ENCODE measurements at regions not wholly inside any gene's neighbourhood (a gene's known extent, or its start where the extent isn't known, plus 50 kb on each side); places are given as distances from the start of the nearest gene placed in this dataset.
"Not testable (repeated sequence)": the region's sequence is repeated elsewhere in the genome, so short reads cannot be mapped to it uniquely, and the experiment has no call there.

DNA sequence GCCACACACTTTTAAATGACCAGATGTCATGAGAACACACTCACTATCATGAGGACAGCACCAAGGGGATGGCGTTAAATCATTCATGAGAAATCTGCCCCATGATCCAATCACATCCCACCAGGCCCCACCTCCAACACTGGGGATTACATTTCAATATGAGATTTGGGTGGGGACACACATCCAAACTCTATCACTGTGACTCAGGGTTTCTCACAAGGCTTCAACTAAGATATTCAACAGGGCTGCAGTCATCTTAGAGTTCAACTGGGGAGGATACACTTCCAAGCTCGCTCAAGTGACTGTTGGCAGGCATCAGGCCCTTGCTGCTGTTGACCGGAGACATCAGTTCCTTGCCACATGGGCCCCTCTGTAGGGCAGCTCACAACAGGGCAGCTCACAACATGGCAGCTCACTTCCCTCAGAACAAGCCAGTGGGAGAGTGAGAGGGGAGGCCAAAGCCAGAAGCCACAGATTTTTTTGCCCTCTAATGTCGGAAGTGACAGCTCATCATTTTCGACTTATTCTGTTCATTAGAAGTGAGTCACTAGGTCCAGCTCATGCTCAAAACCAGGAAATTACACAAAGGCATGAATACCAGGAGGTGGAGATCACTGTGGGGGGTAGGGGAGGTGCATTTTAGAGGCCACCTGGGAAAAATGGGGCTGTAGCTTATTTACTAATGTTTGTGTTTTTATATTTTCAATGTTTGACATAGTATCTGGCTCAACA is 50.8 kb upstream of the PTHLH start:
- no peaks in the 10 kb centered on the region for H3K9me3 ChIP-seq (ENCODE audit: control insufficient read depth, low read length, poor library complexity, severe bottlenecking)
- Mint-ChIP-seq H3K27ac (no peak overlapping the region), H3K4me1 (no peaks in the 10 kb centered on the region), H3K27me3 (peaks cover 20% of the 10 kb centered on the region), H3K4me3 (no peak overlapping the region), H3K36me3 (ENCODE audit: low read depth) (no peaks in the 10 kb centered on the region)
- DNase-seq (no peak), ATAC-seq (no peak)

DNA sequence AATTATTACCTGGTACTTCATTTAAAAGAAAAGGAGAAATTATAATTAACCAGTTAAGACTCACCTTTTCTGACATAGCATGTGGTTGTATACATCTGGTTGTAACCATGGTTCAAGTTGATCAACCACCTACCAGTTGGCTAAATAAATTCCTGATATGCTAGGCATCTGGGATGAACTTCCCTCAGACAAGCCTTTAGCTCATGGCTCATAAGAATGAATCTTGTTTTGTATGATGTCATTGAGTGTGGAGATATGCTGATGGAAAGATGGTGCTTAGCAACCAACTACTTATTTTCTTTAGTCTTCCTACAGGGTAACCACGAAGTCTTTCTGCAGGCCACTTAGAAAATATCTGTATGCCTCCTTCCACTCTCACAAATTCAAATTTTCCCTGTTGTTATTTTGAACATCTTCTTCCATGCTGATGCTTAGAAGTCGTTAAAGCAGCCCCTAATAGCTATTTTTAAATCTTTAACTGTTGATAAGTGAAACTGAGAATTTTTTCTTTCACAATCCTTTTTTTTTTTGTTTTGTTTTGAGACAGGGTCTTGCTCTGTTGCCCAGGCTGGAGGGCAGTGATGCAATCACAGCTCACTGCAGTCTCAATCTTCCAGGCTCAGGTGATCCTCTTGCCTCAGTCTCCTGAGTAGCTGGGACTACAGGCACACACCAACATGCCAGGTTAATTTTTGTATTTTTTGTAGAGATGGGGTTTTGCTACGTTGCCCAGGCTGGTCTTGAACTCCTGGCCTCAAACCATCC is 51.9 kb upstream of the PTHLH start:
- Mint-ChIP-seq H3K36me3 (ENCODE audit: low read depth) (no peaks in the 10 kb centered on the region), H3K4me1 (no peaks in the 10 kb centered on the region), H3K27ac (no peak overlapping the region), H3K27me3 (peaks cover 23% of the 10 kb centered on the region), H3K4me3 (no peak overlapping the region)
- DNase-seq (no peak), ATAC-seq (no peak)
- no peaks in the 10 kb centered on the region for H3K9me3 ChIP-seq (ENCODE audit: control insufficient read depth, low read length, poor library complexity, severe bottlenecking)

DNA sequence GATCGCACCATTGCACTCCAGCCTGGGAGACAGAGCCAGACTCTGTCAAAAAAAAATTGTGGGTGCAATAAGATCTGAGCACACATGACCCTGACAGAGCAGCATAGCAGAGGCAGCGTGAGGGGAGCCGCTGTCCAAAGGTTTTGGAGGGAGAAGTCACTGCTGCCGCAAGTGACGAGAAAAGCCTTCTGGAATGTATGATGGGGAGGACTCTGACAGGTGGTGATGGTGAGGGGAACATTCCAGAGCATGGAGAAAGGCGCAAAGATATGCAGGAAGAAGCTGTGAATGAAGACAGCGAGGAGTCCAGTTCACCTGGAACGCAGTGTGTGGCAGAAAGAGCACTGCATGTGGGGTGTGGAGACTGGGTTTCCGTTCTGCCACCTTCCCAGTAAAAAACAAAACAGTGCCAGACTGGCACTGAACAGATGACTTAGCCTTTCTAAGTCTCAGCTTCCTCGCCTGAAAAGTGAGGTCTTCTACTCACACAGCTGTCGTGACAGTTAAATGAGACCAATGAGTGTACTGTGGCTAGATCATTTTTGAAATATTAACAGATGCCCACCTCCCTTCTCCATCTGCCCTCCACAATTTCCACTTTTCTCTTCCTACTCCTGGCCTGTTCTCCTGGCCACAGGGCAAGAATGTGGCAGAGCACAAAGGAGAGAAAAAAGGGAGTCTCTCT is 53.4 kb upstream of the PTHLH start:
- no peak overlapping the region for H3K27ac Mint-ChIP-seq
- DNase-seq (no peak), ATAC-seq (no peak)
- no peaks in the 10 kb centered on the region for H3K4me1 Mint-ChIP-seq
- no peak overlapping the region for H3K4me3 Mint-ChIP-seq
- H3K36me3 Mint-ChIP-seq (ENCODE audit: low read depth), result no peaks in the 10 kb centered on the region
- H3K27me3 Mint-ChIP-seq, result peaks cover 27% of the 10 kb centered on the region
- H3K9me3 ChIP-seq (ENCODE audit: control insufficient read depth, low read length, poor library complexity, severe bottlenecking), result no peaks in the 10 kb centered on the region

DNA sequence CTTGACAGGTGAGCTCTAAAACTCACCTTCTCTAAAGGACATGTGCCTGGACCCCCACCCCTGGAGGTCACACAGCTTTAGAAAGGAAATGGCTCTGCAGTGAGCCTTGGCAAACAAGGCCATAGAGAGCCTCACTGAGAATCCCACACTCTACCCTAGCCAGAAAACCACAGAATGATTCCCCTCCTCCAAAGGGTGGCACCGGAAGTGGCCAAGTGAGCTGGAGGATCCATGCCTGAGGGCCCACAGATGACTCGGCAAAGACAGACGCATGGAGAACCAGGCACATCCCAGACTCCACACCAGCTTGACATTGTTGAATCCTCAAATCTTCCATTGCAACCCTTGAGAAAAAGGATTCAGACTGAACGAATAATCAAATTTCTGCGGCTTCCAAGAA is 54.2 kb upstream of the PTHLH start:
- no peak for ATAC-seq
- no peak for DNase-seq
- Mint-ChIP-seq H3K4me1 (no peaks in the 10 kb centered on the region), H3K36me3 (ENCODE audit: low read depth) (no peaks in the 10 kb centered on the region), H3K27me3 (peaks cover 27% of the 10 kb centered on the region), H3K27ac (no peak overlapping the region), H3K4me3 (no peak overlapping the region)
- H3K9me3 ChIP-seq (ENCODE audit: control insufficient read depth, low read length, poor library complexity, severe bottlenecking), result no peaks in the 10 kb centered on the region

DNA sequence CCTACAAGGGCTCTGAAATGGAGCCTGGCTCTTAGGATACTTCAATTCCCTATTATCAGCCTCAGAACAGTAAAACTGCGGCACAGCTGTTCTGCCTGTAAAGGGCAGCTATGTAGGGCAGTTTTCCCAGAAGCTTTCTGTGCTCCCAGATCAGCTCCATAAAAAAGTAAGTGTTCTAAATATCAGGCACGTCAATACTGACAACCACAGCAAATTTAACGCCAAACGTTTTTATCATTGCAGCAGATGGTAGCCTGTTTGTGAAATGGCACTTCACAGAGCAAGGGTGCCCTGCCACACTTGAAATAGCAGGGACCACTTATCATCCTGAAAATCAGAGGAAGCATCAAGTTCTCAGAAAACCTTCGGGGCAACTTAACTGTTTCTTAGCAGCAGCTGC is 54.8 kb upstream of the PTHLH start:
- H3K4me1 Mint-ChIP-seq, result no peaks in the 10 kb centered on the region
- H3K36me3 Mint-ChIP-seq (ENCODE audit: low read depth), result no peaks in the 10 kb centered on the region
- peaks cover 25% of the 10 kb centered on the region for H3K27me3 Mint-ChIP-seq
- ATAC-seq (no peak), DNase-seq (no peak)
- no peak overlapping the region for H3K4me3 Mint-ChIP-seq
- no peaks in the 10 kb centered on the region for H3K9me3 ChIP-seq (ENCODE audit: control insufficient read depth, low read length, poor library complexity, severe bottlenecking)
- H3K27ac Mint-ChIP-seq, result no peak overlapping the region

DNA sequence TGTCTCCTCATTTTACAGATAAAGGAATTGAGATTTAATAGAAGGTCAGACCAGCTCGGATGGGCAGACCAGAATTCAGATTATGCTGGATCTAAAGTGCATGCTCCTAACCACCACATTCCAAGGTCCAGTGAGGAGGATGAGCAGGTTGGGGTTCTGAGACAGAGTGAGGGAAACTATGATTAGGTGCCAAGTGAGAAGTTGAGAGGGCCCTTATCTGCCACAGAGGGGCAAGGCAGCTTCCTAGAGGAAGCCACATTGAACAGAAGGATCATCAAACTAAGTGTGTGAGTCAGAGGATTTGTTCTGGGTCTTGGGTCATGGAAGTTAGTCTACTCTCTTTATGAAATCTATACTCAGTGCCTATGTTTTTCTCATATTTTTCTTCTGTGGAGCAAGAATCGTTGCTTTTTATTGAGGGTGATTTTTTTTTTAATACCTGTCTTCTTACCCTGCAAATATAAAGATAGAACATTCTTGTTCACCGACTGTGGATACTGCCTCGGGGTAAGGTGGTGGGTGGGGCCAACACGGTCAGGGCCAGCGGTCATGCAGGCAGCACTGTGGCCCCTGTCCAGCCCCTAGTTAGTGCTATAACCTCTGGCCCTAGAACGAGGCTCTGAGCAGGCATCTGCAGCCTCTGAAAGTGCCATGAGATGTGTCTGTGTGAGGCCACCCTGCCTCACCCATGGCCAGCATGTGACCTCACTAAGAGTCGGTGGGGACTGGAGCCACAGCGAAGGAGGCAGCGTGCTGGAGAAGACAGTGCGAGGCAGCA is 55.6 kb upstream of the PTHLH start:
- Mint-ChIP-seq H3K27ac (peak overlapping the region; percentile 2), H3K27me3 (peaks cover 17% of the 10 kb centered on the region), H3K36me3 (ENCODE audit: low read depth) (no peaks in the 10 kb centered on the region), H3K4me1 (no peaks in the 10 kb centered on the region), H3K4me3 (no peak overlapping the region)
- no peaks in the 10 kb centered on the region for H3K9me3 ChIP-seq (ENCODE audit: control insufficient read depth, low read length, poor library complexity, severe bottlenecking)
- ATAC-seq (no peak), DNase-seq (no peak)

DNA sequence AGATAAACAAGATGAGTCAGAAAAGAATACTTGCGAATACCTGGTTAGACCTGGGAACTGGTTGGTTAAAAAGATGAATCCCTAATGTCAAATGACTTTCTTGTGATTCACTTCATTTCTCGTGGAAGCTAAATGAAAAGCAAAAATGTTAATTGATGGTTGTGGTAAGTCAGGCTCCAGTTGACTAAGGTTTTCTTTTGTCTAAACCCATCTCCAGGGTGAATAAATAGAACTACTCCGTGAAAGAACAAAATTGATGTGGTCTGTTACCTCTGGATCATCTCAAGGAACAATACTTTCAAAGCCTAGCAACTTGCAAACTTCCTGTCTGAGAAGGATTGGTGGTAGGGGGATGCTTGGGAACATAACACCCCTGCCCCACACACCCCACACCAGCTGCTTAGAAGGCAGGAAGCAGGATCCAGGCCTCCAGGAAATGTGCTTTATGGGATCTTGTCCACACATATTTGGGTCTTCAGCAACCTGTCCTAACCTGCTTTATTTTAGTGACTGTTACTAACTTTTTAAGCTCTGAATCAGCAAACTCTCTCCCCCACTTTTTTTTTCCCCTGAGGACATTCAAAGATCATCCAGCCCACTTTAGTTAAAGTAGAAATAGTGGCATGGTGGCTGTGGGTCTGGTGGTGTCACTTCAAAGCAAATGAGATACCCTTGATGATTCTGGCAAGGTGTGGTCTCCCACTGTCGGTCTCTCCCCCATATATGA is 60.4 kb upstream of the PTHLH start:
- H3K36me3 Mint-ChIP-seq (ENCODE audit: low read depth), result no peaks in the 10 kb centered on the region
- no peaks in the 10 kb centered on the region for H3K4me1 Mint-ChIP-seq
- no peak overlapping the region for H3K27ac Mint-ChIP-seq
- no peaks in the 10 kb centered on the region for H3K9me3 ChIP-seq (ENCODE audit: control insufficient read depth, low read length, poor library complexity, severe bottlenecking)
- DNase-seq, result no peak
- peaks cover 7% of the 10 kb centered on the region for H3K27me3 Mint-ChIP-seq
- H3K4me3 Mint-ChIP-seq, result no peak overlapping the region
- ATAC-seq, result no peak

DNA sequence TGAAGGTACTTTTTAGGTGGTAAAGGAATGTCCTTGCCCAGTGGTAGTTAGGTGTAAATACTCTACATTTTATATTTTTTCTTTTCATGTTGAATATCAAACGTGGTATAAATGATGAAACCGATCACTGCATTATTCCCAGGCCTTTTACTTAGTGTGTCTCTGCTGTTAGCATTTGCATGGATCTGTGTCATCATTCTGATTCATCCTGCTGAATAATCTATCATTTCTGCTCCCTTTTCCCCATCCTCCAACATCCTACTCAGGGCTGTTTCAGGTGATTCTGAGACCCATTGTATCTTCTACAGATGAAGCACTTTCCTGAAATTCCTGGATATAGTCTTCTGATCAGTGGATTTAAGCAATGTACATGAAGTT is 61.0 kb upstream of the PTHLH start:
- Mint-ChIP-seq H3K4me1 (no peaks in the 10 kb centered on the region), H3K27me3 (peaks cover 7% of the 10 kb centered on the region), H3K27ac (no peak overlapping the region), H3K36me3 (ENCODE audit: low read depth) (no peaks in the 10 kb centered on the region), H3K4me3 (no peak overlapping the region)
- no peak for ATAC-seq
- H3K9me3 ChIP-seq (ENCODE audit: control insufficient read depth, low read length, poor library complexity, severe bottlenecking), result no peaks in the 10 kb centered on the region
- no peak for DNase-seq

DNA sequence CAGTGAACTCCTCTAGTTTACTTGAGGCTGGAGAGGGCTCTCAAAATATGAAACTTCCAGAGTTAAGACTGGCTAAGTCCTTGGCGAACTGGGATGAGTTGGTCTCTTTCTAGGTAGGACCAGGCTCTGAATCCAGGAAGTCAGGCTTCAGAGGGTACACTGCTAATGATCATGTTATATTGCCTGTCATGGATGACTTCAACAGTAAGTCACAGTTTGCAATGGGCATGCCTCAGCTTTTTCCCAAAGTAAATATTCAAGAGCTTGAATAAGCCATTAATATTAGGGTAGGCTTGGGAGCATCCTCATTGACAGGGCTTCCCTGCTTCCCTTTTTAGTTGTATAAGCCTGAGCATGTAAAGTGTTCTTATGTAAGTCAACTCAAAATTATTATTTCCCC is 61.7 kb upstream of the PTHLH start:
- DNase-seq (no peak), ATAC-seq (no peak)
- Mint-ChIP-seq H3K27ac (no peak overlapping the region), H3K4me3 (no peak overlapping the region), H3K4me1 (no peaks in the 10 kb centered on the region), H3K27me3 (peaks cover 5% of the 10 kb centered on the region), H3K36me3 (ENCODE audit: low read depth) (no peaks in the 10 kb centered on the region)
- no peaks in the 10 kb centered on the region for H3K9me3 ChIP-seq (ENCODE audit: control insufficient read depth, low read length, poor library complexity, severe bottlenecking)

DNA sequence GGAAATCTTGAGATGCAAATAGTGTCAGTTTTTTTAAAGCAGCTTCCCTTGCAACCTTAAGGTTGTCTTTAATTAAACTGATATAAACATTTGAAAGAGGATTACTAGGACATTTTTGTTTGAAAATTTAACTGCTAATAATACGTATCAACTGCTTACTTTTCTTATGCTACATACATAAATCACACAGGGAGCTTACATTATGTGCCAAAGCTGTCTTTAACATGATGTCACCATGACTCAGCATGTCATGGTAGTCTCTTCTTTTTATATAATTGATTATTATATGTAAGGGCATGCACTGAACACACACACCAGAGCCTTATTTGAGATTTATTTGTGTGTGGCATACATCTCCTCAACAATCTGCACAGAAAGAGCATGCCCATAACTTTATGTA is 63.0 kb upstream of the PTHLH start:
- Mint-ChIP-seq H3K27ac (no peak overlapping the region), H3K4me1 (no peaks in the 10 kb centered on the region), H3K27me3 (no peaks in the 10 kb centered on the region), H3K4me3 (no peak overlapping the region), H3K36me3 (ENCODE audit: low read depth) (no peaks in the 10 kb centered on the region)
- no peaks in the 10 kb centered on the region for H3K9me3 ChIP-seq (ENCODE audit: control insufficient read depth, low read length, poor library complexity, severe bottlenecking)
- DNase-seq (no peak), ATAC-seq (no peak)

DNA sequence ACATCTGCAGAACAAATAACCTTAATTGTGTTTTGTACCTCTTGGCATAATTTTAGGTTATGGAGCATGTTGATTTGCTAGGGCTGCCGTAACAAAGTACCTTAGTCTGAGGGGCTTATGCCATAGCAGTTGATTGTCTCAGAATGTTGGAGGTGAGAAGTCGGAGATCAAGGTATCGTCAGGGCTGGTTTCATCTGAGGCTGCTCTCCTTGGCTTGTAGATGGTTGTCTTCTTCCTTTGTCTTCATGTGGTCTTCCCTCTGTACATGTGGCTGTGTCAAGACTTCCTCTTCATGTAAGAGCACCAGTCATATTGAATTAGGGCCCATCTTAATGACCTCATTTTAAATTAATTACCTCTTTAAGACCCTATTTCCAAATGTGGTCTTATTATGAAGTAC is 64.4 kb upstream of the PTHLH start:
- Mint-ChIP-seq H3K4me1 (no peaks in the 10 kb centered on the region), H3K36me3 (ENCODE audit: low read depth) (no peaks in the 10 kb centered on the region), H3K4me3 (no peak overlapping the region), H3K27me3 (no peaks in the 10 kb centered on the region), H3K27ac (no peak overlapping the region)
- DNase-seq (no peak), ATAC-seq (no peak)
- no peaks in the 10 kb centered on the region for H3K9me3 ChIP-seq (ENCODE audit: control insufficient read depth, low read length, poor library complexity, severe bottlenecking)

DNA sequence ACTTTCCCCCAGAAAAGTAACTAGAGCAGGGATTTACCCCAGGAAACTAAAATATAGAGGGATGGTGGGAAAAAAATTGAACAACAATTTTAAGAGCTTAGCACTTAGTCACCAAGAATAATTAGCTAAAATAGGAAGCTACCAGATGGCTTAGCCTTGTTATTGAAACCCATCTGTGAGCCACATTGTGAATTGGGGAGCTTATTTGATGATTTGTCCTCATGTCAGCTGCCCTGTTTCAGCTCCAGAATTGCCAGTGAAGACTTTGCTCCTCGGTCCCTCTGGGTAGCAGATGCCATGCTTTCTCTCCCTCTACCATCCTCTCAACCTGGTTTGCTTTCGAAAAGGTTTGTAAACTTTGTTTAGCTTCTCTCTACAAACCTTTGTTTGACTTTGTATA is 67.7 kb upstream of the PTHLH start:
- no peak for ATAC-seq
- Mint-ChIP-seq H3K36me3 (ENCODE audit: low read depth) (no peaks in the 10 kb centered on the region), H3K4me3 (no peak overlapping the region), H3K27ac (no peak overlapping the region), H3K4me1 (no peaks in the 10 kb centered on the region), H3K27me3 (peaks cover under 1% of the 10 kb centered on the region)
- no peaks in the 10 kb centered on the region for H3K9me3 ChIP-seq (ENCODE audit: control insufficient read depth, low read length, poor library complexity, severe bottlenecking)
- no peak for DNase-seq

DNA sequence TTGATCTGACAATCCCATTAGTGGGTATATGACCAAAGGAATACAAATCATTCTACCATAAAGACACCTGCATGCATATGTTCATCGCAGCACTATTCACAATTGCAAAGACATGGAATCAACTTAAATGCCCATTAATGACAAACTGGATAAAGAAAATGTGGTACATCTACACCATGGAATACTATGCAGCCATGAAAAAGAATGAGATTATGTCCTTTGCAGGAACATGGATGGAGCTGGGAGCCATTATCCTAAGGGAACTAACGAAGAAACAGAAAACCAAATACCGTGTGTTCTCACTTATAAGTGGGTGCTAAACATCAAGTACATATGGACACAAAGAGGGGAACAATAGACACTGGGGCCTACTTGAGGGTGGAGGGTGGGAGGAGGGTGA is 74.1 kb upstream of the PTHLH start:
- not testable (repeated sequence) for H3K4me1 Mint-ChIP-seq, H3K27ac Mint-ChIP-seq

More for the DNA sequence above, 74.1 kb upstream of the PTHLH start:
- H3K36me3 Mint-ChIP-seq (ENCODE audit: low read depth); H3K4me3 Mint-ChIP-seq; H3K27me3 Mint-ChIP-seq; H3K9me3 ChIP-seq (ENCODE audit: control insufficient read depth, low read length, poor library complexity, severe bottlenecking); ATAC-seq; DNase-seq: not testable (repeated sequence)
